Colonic mucosa (tissue), 4 donors: ENCODE measurements at regions not wholly inside any gene's neighbourhood (a gene's known extent, or its start where the extent isn't known, plus 50 kb on each side); places are given as distances from the start of the nearest gene placed in this dataset.

Experiments used
- DNase-seq: peaks from one replicate; pipeline ENCODE4 v3.0.0-alpha.2; 2020
- H3K27ac ChIP-seq: fragments of 200-600 bp; one replicate; pipeline ENCODE4 v1.8.0; 2021
- H3K27me3 ChIP-seq: fragments of 200-600 bp; one replicate; pipeline ENCODE4 v1.8.0; 2021
- H3K36me3 ChIP-seq: fragments of 200-600 bp; one replicate; pipeline ENCODE4 v1.8.0; 2021
- H3K4me1 ChIP-seq: fragments of 200-600 bp; one replicate; pipeline ENCODE4 v1.8.0; 2021; ENCODE audit warnings: mild to moderate bottlenecking
- H3K4me3 ChIP-seq: fragments of 200-600 bp; one replicate; pipeline ENCODE4 v1.8.0; 2021
- H3K9ac ChIP-seq, 2 donors: one replicate each; pipeline ENCODE4 v1.7.0; 2013; ENCODE audit warnings: control low read depth in 2 of 2, low read depth in 2 of 2, low read length in 2 of 2
- H3K9me3 ChIP-seq: fragments of 200-600 bp; one replicate; pipeline ENCODE4 v1.8.0; 2021
- CTCF ChIP-seq: fragments of 200-600 bp; IDR thresholded peaks from one replicate; pipeline ENCODE4 v1.8.0; 2022; ENCODE audit warnings: antibody characterized with exemption, mild to moderate bottlenecking
- intact Hi-C: fragments of 100-400 bp; cut with DNase I; formaldehyde crosslinking; loops from one replicate; pipeline ENCODE4 v1.14.1; 2022
- donor health status: healthy.
- donor health status: DM: no; HTN: no; CAD: no.
- donor health status: DM: no; HTN: no; CAD: no.

DNA sequence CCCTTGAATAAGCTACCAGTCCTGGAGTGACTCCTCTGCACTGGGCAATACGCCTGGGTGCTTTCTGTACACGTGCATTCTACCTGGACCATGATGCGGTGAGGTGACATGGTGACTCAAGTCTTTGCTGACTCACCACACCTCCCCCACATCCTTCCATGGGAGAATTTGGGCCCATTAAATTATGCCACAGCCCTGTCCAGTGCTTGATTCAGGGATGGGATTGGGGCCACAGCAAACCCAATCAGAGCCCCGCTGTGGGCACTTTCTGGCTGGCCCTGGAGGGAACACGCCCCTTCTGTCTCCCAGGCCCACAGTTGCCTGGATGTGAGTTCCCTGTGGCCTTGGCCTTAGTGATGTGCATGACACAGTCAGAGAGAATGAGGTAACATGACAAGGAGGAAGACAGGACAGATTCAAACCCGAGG is 86.9 kb downstream of the LRRC30 start:
- Histone ChIP-seq H3K9ac (no peak overlapping the region), H3K27ac (no peak overlapping the region), H3K4me1 (no peaks in the 10 kb centered on the region), H3K27me3 (no peaks in the 10 kb centered on the region), H3K4me3 (no peak overlapping the region), H3K36me3 (no peaks in the 10 kb centered on the region), H3K9me3 (no peaks in the 10 kb centered on the region)
- intact Hi-C loops, result no loop called here
- no peak for TF ChIP-seq CTCF
- DNase-seq, result no peak

GRCh38 chr18:7319161-7319560 is 88.3 kb downstream of the LRRC30 start:
- Histone ChIP-seq H3K4me1 (no peaks in the 10 kb centered on the region), H3K9me3 (no peaks in the 10 kb centered on the region), H3K27me3 (no peaks in the 10 kb centered on the region), H3K4me3 (no peak overlapping the region), H3K36me3 (no peaks in the 10 kb centered on the region), H3K27ac (no peak overlapping the region), H3K9ac (no peak overlapping the region)
- no peak for DNase-seq
- no peak for TF ChIP-seq CTCF
- intact Hi-C loops, result no loop called here

DNA sequence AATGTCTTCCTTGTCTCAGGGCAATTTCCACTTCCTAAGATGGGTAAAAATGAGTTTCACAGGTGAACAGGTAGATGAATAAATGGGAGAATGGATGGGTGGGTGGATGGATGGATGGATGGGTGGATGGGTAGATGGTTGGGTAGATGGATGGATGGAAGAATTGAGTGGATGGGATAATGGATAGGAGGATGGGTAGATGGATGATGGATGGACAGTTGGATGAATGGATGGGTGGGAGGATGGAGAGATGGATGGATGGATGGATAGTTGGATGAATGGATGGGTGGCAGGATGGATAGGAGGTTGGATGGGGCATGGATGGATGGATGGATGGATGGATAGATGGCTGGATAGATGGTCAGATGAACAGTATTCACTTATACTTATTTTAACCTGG is 90.9 kb downstream of the LRRC30 start:
- no peak for TF ChIP-seq CTCF
- no peak for DNase-seq
- no peak overlapping the region for H3K27ac ChIP-seq
- H3K4me1 ChIP-seq, result no peaks in the 10 kb centered on the region
- intact Hi-C loops, result no loop called here
- no peaks in the 10 kb centered on the region for H3K9me3 ChIP-seq
- no peaks in the 10 kb centered on the region for H3K36me3 ChIP-seq
- H3K27me3 ChIP-seq, result no peaks in the 10 kb centered on the region
- no peak overlapping the region for H3K9ac ChIP-seq
- H3K4me3 ChIP-seq, result no peak overlapping the region

DNA sequence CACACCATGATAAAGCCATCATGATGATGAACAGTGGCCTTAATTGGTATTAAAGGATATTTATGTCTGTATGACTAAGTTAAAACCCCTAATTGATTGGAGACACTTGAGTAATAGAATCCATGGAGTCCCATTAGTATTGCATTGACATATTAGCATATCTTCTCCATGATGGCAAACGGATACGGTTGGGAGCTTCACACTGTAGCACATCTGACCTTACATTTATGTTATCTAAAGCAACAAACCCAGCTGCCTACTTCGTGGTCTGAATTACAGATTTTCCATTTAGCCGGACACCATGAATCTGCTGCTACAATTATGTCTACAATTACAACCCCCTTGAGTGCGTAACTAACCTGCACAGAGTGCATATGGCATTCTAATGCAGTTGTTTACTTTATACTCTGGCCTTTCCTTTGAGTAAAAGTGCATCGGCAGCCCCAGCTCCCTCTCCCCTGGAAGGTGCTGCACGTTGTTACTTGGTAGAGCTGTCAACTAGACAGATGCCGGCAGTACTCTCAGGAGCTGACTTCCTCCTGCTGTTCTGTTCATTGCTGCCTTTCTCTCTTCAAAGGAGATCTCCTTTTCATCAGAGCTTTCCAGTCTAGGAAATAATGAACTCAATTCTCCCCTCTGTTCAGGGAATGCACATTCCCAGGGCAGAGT is 92.1 kb downstream of the LRRC30 start:
- no peak for TF ChIP-seq CTCF
- H3K27ac ChIP-seq, result no peak overlapping the region
- intact Hi-C loops, result no loop called here
- H3K27me3 ChIP-seq, result no peaks in the 10 kb centered on the region
- no peaks in the 10 kb centered on the region for H3K36me3 ChIP-seq
- H3K9ac ChIP-seq, result no peak overlapping the region
- no peak overlapping the region for H3K4me3 ChIP-seq
- H3K4me1 ChIP-seq, result no peaks in the 10 kb centered on the region
- no peak for DNase-seq
- H3K9me3 ChIP-seq, result no peaks in the 10 kb centered on the region

DNA sequence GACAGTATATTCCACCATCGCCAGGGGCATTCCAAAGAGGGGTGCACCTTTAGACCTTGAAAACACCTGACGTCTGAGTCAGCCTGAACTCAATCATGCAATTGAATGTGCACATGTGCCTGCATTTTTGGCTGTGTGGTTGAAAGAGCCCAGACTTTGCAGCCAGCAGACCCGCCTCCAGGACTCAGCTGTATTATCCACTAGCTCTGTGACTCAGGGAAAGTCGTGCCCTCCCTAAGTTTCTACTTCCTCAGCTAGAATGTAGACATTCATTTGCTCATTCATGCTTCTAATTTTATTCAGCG is 94.2 kb downstream of the LRRC30 start:
- no peak overlapping the region for H3K27ac ChIP-seq
- no peaks in the 10 kb centered on the region for H3K4me1 ChIP-seq
- intact Hi-C loops, result no loop called here
- no peak overlapping the region for H3K9ac ChIP-seq
- TF ChIP-seq CTCF, result no peak
- no peaks in the 10 kb centered on the region for H3K27me3 ChIP-seq
- H3K9me3 ChIP-seq, result no peaks in the 10 kb centered on the region
- no peaks in the 10 kb centered on the region for H3K36me3 ChIP-seq
- DNase-seq, result no peak
- no peak overlapping the region for H3K4me3 ChIP-seq
